Amniotic stem cell (primary cell): ENCODE measurements at regions not wholly inside any gene's neighbourhood (a gene's known extent, or its start where the extent isn't known, plus 50 kb on each side); places are given as distances from the start of the nearest gene placed in this dataset.
A peak's percentile ranks its signal among the peaks of the same experiment; 100 is the strongest.

Source experiments
- DNase-seq: peaks from one replicate; lab custom pipeline; 2025; lab: John Stamatoyannopoulos, UW

GRCh38 chr3:23664459-23664858, 141.3 kb upstream of the UBE2E1 start:
- no peak for DNase-seq

GRCh38 chr3:23665741-23666140, 140.0 kb upstream of the UBE2E1 start:
- no peak for DNase-seq

GRCh38 chr3:23666818-23667217, 138.9 kb upstream of the UBE2E1 start:
- DNase-seq = no peak

GRCh38 chr3:23667536-23668429, 138.0 kb upstream of the UBE2E1 start:
- DNase-seq = no peak

GRCh38 chr3:23668430-23668904, 137.3 kb upstream of the UBE2E1 start:
- DNase-seq = peak; percentile 21

- no peak for DNase-seq
Measured at GRCh38 chr3:23669541-23670255, 136.1 kb upstream of the UBE2E1 start.

GRCh38 chr3:23671851-23672589, 133.7 kb upstream of the UBE2E1 start:
- DNase-seq = no peak

- DNase-seq = no peak
Measured at GRCh38 chr3:23672628-23673027, 133.1 kb upstream of the UBE2E1 start.

- no peak for DNase-seq
Measured at GRCh38 chr3:23675010-23675409, 130.7 kb upstream of the UBE2E1 start.

GRCh38 chr3:23676093-23676492, 129.7 kb upstream of the UBE2E1 start:
- DNase-seq = no peak

- DNase-seq = no peak
Measured at GRCh38 chr3:23682646-23683045, 123.1 kb upstream of the UBE2E1 start.

GRCh38 chr3:23685541-23686258, 120.1 kb upstream of the UBE2E1 start:
- peak; percentile 94 for DNase-seq

- no peak for DNase-seq
Measured at GRCh38 chr3:23686519-23686918, 119.2 kb upstream of the UBE2E1 start.

- DNase-seq = no peak
Measured at GRCh38 chr3:23691357-23691895, 114.3 kb upstream of the UBE2E1 start.

GRCh38 chr3:23696842-23697241, 108.9 kb upstream of the UBE2E1 start:
- no peak for DNase-seq

GRCh38 chr3:23697416-23697815, 108.3 kb upstream of the UBE2E1 start:
- no peak for DNase-seq

GRCh38 chr3:23698652-23699313, 107.0 kb upstream of the UBE2E1 start:
- no peak for DNase-seq

GRCh38 chr3:23700616-23701015, 105.1 kb upstream of the UBE2E1 start:
- no peak for DNase-seq

GRCh38 chr3:23701716-23702597, 103.8 kb upstream of the UBE2E1 start:
- no peak for DNase-seq

- no peak for DNase-seq
Measured at GRCh38 chr3:23704298-23704697, 101.5 kb upstream of the UBE2E1 start.
